GM19240 (cell line): ENCODE measurements at regions not wholly inside any gene's neighbourhood (a gene's known extent, or its start where the extent isn't known, plus 50 kb on each side); places are given as distances from the start of the nearest gene placed in this dataset.
"Not testable (repeated sequence)": the region's sequence is repeated elsewhere in the genome, so short reads cannot be mapped to it uniquely, and the experiment has no call there.

Experiments
- DNase-seq: peaks from one replicate; pipeline ENCODE4 v3.0.0; 2011; ENCODE audit warnings: low spot score; ENCODE audit not compliant: insufficient read length

DNA sequence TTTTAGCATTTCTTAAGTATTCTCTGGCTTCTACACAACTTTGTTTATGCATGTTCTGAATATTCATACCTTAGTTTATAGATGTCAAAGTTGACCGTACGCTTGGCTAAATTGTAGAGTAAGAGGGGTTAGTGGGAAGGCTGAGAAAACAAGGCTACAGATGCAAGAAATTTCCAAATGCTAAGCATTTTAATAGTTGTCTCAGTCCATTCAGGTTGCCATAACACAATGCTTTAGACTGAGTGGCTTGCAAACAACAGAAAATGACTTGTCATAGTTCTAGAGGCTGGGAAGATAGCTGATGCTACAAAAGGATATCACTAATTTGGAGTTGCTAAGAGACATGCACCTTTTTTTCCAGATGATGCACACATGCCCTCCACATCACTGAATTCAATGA is 53.0 kb upstream of the C1QTNF3 start:
- not testable (repeated sequence) for DNase-seq

DNA sequence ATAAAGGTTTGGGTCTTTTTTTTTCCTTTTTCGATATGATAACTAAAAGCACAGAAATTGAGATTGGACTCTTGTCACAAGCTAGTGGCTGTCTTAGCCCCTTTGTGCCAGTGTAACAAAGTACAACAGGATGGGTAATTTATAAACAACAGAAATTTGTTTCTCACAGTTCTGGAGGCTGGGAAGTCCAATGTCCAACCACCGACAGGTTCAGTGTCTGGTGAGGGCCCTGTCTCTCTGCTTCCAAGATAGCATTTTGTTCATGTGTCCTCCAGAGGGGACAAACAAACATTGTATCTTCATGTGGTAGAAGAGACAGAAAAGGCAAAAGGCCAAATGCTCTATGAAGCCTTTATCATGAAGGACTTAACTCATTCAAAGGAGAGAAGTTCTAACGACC is 56.9 kb upstream of the C1QTNF3 start:
- not testable (repeated sequence) for DNase-seq

DNA sequence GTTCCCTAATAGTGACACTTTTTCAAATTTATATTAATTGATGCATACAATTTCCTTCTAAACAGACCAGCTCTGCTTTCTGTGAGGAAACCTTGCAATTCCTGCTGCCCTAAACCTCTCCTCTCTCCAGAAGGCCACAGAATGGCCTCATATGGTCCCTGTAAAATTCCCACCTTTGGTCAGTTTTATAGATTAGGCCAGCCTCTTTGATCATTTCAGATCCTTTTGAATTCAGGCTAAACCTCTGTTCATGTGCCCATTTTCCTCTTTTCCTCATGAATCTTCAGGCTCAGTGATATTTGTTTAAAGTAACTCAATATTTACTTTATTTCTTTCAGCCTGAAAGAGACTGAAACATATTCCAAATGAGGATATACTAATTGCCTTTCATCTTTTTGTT is 58.6 kb upstream of the C1QTNF3 start:
- not testable (repeated sequence) for DNase-seq

DNA sequence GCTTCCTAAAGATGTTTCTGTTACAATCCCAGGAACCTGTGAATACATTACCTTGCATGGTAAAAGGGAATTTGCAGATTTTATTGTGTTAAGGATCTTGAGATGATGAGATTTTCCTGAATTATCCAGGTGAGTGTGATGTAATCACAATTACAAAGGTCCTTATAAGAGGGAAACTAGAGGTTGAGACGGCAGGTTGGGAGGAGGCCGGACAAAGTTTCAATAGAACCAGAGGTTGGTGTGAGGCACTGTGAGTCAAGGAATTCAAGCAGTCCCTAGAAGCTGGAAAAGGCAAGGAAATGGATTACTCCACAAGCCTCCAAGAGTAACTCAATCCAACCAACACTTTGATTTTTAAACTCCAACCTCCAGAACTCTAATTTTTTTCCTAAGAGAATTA is 65.9 kb upstream of the C1QTNF3 start:
- DNase-seq: not testable (repeated sequence)

DNA sequence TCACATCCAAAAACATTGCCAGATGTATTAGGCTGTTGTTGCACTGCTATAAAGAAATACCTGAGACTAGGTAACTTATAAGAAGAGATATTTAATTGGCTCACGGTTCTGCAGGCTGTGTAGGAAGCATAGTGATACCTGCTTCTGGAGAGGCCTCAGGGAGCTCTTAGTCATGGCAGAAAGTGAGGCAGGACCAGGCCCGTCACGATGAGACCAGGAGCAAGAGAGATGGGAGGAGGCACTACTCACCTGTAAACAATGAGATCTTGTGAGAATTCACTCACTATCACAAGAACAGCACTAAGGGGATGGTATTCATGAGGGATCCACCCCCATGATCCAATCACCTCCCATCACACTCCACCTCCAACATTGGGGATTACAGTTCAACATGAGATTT is 81.3 kb upstream of the C1QTNF3 start:
- not testable (repeated sequence) for DNase-seq

DNA sequence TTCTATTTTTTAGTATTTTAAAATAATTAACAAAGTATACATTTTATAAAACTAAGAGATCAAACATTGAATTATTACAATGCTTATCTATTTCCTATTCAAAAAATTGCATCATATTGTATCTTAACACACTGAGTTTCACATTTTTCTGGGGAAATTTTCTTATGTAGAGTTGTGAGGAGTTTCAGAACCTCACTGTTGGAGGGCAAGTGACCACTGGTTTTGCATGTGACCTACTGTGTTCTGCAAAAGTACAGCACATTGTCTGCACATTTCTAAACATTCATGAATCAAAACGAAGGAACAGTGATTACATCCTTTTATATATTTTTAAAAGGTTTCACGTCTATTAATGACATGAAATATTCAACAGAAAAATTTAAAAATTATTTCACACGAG is 82.3 kb upstream of the C1QTNF3 start:
- DNase-seq: not testable (repeated sequence)

DNA sequence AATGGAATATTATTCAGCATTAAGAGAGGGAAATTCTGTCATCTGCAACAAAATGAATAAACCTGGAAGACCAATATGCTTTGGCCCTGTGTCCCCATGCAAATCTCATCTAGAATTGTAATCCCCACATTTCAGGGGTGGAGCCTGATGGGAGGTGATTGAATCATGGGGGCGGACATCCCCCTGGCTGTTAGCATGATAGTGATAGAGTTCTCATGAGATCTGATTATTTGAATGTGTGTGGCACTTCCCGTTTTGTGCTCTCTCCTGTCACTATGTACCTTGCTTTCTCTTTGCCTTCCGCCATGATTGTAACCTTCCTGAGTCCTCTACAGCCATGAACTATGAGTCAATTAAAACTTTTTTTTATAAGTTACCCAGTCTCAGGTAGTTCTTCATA is 83.7 kb upstream of the C1QTNF3 start:
- DNase-seq: not testable (repeated sequence)

DNA sequence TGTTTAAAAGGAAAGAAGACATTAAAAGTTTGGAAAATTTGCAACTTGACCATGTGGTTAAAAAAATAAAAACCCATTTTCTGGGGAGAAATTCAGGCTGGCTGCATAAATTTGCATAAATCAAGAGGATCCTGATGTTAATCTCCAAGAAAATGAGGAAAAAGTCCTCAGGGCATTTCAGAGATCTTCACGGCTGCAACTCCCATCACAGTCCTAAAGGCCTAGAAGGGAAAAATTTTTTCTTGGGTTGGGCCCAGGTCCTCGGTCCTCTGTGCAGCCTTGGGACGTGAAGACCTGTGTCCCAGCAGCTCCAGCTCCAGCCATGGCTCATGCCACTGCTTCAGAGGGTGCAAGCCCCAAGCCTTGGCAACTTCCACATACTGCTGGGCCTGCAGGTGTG is 84.8 kb upstream of the C1QTNF3 start:
- not testable (repeated sequence) for DNase-seq

DNA sequence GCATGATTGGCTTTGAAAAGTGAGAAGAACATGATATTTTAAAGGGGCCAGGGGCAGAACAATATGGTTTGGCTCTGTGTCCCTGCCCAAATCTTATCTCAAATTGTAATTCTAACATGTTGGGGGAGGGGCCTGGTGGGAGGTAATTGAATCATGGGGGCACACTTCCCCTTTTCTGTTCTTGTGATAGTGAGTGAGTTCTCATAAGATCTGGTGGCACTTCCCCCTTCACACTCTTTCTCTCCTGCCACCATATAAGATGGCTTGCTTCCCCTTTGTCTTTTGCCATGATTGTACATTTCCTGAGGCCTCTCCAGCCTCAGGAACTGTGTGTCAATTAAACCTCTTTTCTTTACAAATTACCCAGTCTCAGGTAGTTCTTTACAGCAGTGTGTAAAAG is 85.9 kb upstream of the C1QTNF3 start:
- not testable (repeated sequence) for DNase-seq

DNA sequence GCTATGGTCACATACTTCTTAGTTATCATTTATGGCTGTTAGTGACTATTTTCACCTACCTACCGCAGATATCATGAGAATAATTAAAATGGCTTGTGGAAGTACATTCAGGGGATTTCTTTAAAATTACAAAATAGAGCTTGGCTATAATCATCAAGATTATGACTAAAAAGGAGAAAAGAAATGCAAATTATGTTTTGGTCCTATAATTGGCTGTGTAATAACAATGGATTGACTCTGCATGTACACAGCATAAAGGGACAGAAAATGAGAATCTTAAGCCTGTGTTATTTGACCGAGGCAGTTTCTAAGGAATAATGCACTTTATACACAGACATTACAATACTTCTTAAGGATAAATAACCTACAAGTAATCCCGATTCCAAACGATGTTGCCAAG is 112.0 kb upstream of the C1QTNF3 start:
- DNase-seq: not testable (repeated sequence)

DNA sequence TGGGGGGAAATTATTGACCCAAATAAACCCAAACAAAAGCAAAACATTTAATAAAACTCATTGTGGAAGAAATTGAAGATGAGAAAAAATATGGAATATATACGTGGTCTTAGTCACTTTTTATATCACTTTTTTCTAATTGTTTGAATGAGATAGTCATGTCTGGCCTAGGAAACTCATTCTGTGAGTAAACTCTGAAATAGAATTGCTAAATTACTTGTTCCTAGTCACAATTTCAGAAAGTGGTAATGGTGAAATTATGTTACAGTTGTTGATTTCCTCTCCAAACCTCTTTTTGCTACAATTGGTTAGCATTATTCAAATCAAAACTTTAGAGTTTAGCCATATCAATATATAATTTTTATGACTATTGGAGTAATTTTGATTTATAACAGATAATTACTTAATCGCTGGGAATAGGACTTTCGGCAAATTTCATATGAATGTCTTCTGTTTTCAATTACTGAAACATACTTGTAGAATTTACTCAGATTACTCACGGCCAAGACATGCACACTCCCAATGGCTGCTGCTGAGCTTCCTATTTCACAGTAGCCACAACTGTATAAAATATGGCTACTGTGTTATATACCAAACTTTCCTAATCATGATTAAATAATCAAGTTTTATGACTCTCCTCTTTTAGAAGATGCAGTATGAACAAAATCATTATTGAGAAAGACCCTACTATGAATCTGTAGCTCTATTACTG is 113.8 kb upstream of the C1QTNF3 start:
- DNase-seq: not testable (repeated sequence)

DNA sequence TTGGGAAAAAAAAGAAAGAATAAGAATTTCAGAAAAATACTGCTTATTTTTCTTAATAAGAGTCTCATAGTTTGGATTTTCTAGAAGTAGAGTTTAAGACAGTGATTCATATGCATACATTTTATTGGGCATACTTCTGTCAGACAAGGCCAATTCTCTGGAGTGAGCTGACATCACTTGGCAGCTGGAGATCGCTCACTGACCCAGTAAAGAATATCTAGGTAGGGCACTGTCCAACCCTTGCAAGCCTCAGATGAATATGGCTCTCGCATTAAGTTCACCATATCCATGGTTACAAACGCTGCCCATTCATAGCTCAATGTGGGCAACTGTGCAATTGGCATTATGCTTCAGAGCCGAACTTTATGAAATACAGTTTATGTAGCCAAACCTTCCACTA is 117.9 kb upstream of the C1QTNF3 start:
- not testable (repeated sequence) for DNase-seq

DNA sequence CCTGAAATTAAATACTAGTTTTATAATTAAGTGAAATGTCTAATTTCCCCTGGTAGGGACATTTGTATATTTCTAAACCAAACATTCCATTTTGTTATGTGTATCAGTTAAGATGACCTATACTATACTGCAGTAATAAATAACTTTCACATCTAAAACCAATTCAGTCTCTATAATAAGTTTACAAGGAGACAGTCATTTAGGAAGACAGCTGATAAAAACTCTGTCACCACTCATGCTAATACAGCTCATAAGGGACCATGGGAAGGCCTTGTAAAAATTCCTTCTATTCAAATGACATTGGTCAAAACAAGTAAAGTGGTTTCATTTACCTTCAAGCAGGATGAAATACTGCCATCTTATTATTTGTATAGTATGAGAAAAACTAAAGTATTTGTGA is 128.4 kb upstream of the C1QTNF3 start:
- DNase-seq: not testable (repeated sequence)

DNA sequence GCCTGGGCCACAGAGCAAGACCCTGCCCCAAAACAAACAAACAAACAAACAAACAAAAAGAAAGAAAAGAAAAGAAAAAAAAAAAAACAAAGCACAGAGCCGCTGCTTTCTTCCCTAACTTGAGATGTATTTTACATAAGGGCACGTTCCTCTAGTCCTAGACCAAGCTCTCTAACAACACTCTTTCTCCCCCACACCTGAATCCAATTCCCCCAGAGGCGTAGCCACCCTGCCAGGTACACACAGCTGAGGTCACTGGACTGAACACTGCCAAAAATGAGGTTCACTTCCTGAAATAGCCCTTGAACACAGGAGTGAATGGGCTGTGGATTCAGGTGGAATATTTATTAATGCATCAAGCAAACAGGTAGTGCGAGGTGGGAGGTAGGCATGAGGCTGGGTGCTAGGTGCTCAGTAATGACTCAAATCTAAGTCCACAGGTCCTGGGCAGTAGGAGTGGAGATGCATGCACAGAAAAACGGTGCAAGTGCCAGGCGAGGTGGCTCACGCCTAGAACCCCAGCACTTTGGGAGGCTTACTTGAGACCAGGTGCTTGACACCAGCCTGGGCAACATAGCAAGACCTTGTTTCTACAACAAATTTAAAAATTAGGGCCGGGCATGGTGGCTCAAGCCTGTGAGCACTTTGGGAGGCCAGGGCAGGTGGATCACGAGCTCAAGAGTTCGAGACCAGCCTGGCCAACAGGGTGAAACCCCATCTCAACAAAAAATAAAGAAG is 136.6 kb upstream of the C1QTNF3 start:
- DNase-seq: not testable (repeated sequence)

DNA sequence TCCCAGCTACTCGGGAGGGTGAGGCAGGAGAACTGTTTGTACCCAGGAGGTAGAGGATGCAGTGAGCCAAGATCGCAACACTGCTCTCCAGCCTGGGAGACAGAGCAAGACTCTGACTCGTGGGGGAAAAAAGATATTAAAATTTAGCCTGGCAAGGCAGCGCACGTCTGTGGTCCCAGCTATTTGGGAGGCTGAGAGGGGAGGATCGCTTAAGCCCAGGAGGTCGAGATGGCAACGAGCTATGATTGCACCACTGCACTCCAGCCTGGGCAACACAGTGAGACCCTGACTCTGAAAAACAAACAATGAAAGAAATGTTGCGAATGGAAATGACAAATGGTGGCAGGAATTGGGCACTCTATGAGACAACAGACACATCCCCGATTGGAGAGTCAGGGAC is 137.2 kb upstream of the C1QTNF3 start:
- DNase-seq: not testable (repeated sequence)

DNA sequence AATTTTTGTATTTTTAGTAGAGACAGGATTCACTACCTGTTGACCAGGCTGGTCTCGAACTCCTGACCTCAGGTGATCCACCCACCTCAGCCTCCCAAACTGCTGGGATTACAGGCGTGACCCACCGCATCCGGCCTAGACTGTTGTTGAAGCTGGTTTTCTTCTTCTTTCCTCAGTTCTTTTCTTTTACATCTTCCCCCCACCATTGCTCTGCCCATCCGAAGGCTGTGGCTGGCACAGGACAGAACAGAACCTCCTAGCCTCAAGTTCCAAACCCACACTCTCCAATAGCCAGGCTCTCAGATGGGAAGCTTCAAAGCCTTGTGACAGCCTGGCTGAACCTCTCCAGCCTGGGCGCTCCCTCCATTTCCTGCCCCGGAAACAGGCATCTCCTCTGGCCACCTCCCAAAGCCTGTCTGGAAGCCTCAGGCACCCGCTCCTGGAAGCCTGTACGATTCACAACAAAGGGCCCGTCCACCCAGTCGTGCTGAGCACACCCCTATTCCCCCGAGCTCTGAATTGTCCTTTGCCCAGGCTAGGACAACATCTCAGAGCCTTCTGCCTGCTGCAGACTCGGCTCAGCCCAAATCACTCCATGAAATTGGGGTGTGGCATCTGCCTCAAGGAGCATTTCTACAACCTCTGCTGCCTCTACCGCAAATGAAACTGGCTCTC is 138.1 kb upstream of the C1QTNF3 start:
- DNase-seq: not testable (repeated sequence)

DNA sequence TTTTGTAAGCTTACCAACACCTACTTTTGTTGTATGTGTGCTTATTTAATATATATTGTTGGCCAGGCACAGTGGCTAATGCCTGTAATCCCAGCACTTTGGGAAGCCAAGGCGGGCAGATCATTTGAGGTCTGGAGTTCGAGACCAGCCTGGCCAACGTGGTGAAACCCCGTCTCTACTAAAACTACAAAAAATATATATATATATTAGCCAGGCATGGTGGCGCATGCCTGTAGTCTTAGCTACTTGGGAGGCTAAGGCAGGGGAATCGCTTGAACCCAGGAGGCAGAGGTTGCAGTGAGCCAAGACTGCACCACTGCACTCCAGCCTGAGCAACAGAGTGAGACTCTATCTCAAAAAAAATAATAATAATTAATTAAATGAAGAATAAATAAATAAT is 142.0 kb upstream of the C1QTNF3 start:
- DNase-seq: not testable (repeated sequence)

DNA sequence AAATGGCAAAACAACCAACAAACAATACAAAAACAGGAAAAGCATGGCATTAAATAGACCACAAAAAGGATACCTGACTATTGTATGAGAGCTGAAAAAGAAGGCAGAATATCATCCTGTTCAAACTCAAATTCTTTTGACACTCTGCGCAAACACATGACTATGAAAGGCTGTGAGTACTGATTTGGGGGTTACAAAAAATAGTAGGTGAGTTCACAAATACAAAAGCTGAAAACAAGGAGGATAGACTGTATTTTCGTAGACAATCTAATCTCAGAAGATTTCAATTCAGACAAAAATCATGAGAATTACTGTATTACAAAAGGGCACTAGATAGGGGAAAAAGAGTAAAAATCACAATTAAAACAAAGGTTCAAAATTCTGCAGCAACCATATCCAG is 142.6 kb upstream of the C1QTNF3 start:
- not testable (repeated sequence) for DNase-seq

DNA sequence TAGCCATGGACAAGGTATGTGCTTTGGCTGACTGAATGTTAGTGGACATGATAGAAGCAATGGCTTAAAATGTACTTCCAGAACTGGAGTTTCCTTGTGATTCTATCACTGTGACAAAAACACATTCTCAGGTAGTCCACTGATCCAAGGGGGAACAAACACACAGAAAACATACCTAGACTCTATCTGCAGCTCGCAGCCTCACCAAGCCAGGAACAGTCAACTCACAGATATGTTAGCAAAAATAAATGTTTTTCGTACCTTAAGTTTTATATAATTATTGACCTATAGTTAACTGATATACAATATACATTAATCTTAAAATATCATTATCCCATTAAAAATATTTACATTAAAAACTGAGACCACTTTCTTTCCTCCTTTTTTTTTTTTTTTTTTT is 143.1 kb upstream of the C1QTNF3 start:
- DNase-seq: not testable (repeated sequence)

DNA sequence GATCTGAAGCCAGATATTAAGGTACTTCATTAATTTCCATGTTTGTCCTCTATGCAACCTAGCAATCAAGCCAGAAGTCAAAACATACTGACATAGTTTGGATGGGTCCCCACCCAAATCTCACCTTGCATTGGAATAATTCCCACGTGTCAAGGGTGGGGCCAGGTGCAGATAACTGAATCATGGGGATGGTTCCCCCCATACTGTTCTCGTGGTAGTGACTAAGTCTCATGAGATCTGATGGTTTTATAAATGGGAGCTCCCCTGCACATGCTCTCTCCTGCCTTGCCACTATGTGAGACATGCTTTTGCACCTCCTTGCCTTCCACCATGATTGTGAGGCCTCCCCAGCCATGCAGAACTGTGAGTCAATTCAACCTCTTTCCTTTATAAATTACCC is 143.9 kb upstream of the C1QTNF3 start:
- not testable (repeated sequence) for DNase-seq

DNA sequence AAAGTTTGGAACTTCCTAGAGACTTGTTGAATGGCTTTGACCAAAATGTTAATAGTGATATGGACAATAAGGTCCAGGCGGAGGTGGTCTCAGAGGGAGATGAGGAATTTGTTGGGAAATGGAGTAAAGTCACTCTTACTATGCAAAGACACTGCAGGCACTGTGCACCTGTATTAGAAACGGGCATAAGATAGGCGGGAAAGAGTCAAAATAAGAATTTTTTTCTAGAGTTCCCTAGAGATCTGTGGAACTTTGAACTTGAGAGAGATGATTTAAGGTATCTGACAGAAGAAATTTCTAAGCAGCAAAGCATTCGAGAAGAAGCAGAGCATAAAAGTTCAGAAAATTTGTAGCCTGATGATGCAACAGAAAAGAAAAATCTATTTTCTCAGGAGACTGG is 144.4 kb upstream of the C1QTNF3 start:
- not testable (repeated sequence) for DNase-seq
